Neural cell (in vitro differentiated cells): ENCODE measurements at regions not wholly inside any gene's neighbourhood (a gene's known extent, or its start where the extent isn't known, plus 50 kb on each side); places are given as distances from the start of the nearest gene placed in this dataset.

ENCODE experiments used
- H2AFZ ChIP-seq: fragments of 200-600, 300-800 bp; sonication (generic), shearing (Covaris generic); 2 replicates; pipeline ENCODE4 v1.6.0; 2014; ENCODE audit warnings: low read depth, mild to moderate bottlenecking, antibody characterized with exemption, low read length, moderate library complexity
- H3F3A ChIP-seq: fragments of 200-600 bp; shearing (Covaris generic); 2 replicates; pipeline ENCODE4 v1.6.1; 2016; ENCODE audit warnings: mild to moderate bottlenecking, moderate library complexity, mixed read lengths, antibody characterized with exemption, low read length; ENCODE audit not compliant: insufficient read depth, poor library complexity, severe bottlenecking
- H3K27ac ChIP-seq: fragments of 200-600, 300-800 bp; sonication (generic), shearing (Covaris generic); 2 replicates; pipeline ENCODE4 v1.5.1; 2014; ENCODE audit warnings: mild to moderate bottlenecking, low read length, moderate library complexity
- H3K27me3 ChIP-seq: fragments of 300-800, 200-600 bp; sonication (generic), shearing (Covaris generic); 2 replicates; pipeline ENCODE4 v1.6.0; 2014; ENCODE audit warnings: mild to moderate bottlenecking, low read depth, low read length, moderate library complexity; ENCODE audit not compliant: insufficient read depth
- H3K36me3 ChIP-seq: fragments of 300-800, 200-600 bp; sonication (generic), shearing (Covaris generic); 2 replicates; pipeline ENCODE4 v1.5.1; 2014; ENCODE audit warnings: mild to moderate bottlenecking, antibody characterized with exemption, low read length, moderate library complexity; ENCODE audit not compliant: insufficient read depth
- H3K4me2 ChIP-seq: fragments of 300-800, 200-600 bp; sonication (generic), shearing (Covaris generic); 2 replicates; pipeline ENCODE4 v1.6.0; 2014; ENCODE audit warnings: mild to moderate bottlenecking, low read length
- H3K4me3 ChIP-seq: fragments of 300-800, 200-600 bp; sonication (generic), shearing (Covaris generic); 2 replicates; pipeline ENCODE4 v1.5.1; 2014; ENCODE audit warnings: mild to moderate bottlenecking, low read length, moderate library complexity
- H3K79me2 ChIP-seq: fragments of 200-600 bp; shearing (Covaris generic); replicated peaks from 2 replicates; pipeline ENCODE4 v1.6.0; 2014; ENCODE audit warnings: mild to moderate bottlenecking, low read length, moderate library complexity; ENCODE audit not compliant: insufficient read depth
- H3K9ac ChIP-seq: fragments of 300-800, 200-600 bp; sonication (generic), shearing (Covaris generic); 2 replicates; pipeline ENCODE4 v1.6.1; 2016; ENCODE audit warnings: mild to moderate bottlenecking, low read length, mixed read lengths
- H3K9me2 ChIP-seq: fragments of 200-600 bp; shearing (Covaris generic); 2 replicates; pipeline ENCODE4 v1.6.1; 2016; ENCODE audit warnings: mild to moderate bottlenecking, low read length, mixed read lengths; ENCODE audit not compliant: insufficient read depth
- H3K9me3 ChIP-seq: fragments of 200-600, 300-800 bp; sonication (generic), shearing (Covaris generic); 2 replicates; pipeline ENCODE4 v1.6.1; 2016; ENCODE audit warnings: mild to moderate bottlenecking, mixed run types, low read length, moderate library complexity, mixed read lengths
- H4K20me1 ChIP-seq: fragments of 200-600 bp; shearing (Covaris generic); 2 replicates; pipeline ENCODE4 v1.6.1; 2016; ENCODE audit warnings: mild to moderate bottlenecking, mixed run types; ENCODE audit not compliant: insufficient read depth
- EP300 ChIP-seq: fragments of 450-650 bp; conservative IDR thresholded peaks from 2 replicates; pipeline ENCODE4 v1.6.1; 2014; ENCODE audit warnings: antibody characterized with exemption, mild to moderate bottlenecking, moderate library complexity; ENCODE audit not compliant: poor library complexity, severe bottlenecking
- EZH2 ChIP-seq: fragments of 200-600, 300-800 bp; shearing (Covaris generic), sonication (generic); IDR thresholded peaks from 2 replicates; pipeline ENCODE4 v1.6.1; 2014; ENCODE audit warnings: antibody characterized with exemption, low read length, borderline replicate concordance, mild to moderate bottlenecking; ENCODE audit not compliant: insufficient read depth, poor library complexity, severe bottlenecking
- MXI1 ChIP-seq: fragments of 450-650 bp; conservative IDR thresholded peaks from 2 replicates; pipeline ENCODE4 v1.6.1; 2014; ENCODE audit warnings: antibody characterized with exemption, mild to moderate bottlenecking; ENCODE audit not compliant: poor library complexity, severe bottlenecking
- POLR2AphosphoS5 ChIP-seq: IDR thresholded peaks from 2 replicates; pipeline ENCODE4 v1.6.1; 2012
- RAD21 ChIP-seq: fragments of 450-650 bp; conservative IDR thresholded peaks from 2 replicates; pipeline ENCODE4 v1.6.1; 2014; ENCODE audit warnings: antibody characterized with exemption, mild to moderate bottlenecking, moderate library complexity
- SMC3 ChIP-seq: fragments of 450-650 bp; conservative IDR thresholded peaks from 2 replicates; pipeline ENCODE4 v1.6.1; 2014; ENCODE audit warnings: antibody characterized with exemption, mild to moderate bottlenecking, moderate library complexity; ENCODE audit not compliant: poor library complexity
- TAF1 ChIP-seq: IDR thresholded peaks from 2 replicates; pipeline ENCODE4 v1.6.1; 2012; ENCODE audit warnings: low read depth
- TF ChIP-seq, protein P1 (sequence below): fragments of 450-650 bp; IDR thresholded peaks from 2 replicates; pipeline ENCODE4 v1.5.1; 2014; ENCODE audit warnings: antibody characterized with exemption, mild to moderate bottlenecking, moderate library complexity; ENCODE audit not compliant: poor library complexity, severe bottlenecking
- TF ChIP-seq, protein P2 (sequence below): IDR thresholded peaks from 2 replicates; pipeline ENCODE4 v1.6.1; 2012; ENCODE audit warnings: borderline replicate concordance

- Histone ChIP-seq H3K27me3 (no peaks in the 10 kb centered on the region), H2AFZ (no peak overlapping the region), H3K9me3 (no peaks in the 10 kb centered on the region), H3K4me2 (no peak overlapping the region), H3K4me3 (no peak overlapping the region), H3K27ac (no peak overlapping the region), H3F3A (no peaks in the 10 kb centered on the region), H4K20me1 (no peaks in the 10 kb centered on the region), H3K79me2 (no peaks in the 10 kb centered on the region), H3K36me3 (no peaks in the 10 kb centered on the region), H3K9ac (no peak overlapping the region), H3K9me2 (no peaks in the 10 kb centered on the region)
- TF ChIP-seq RAD21 (no peak), POLR2AphosphoS5 (no peak), MXI1 (no peak), TAF1 (no peak), SMC3 (no peak), EP300 (no peak), EZH2 (no peak)
- TF ChIP-seq, protein P1, sequence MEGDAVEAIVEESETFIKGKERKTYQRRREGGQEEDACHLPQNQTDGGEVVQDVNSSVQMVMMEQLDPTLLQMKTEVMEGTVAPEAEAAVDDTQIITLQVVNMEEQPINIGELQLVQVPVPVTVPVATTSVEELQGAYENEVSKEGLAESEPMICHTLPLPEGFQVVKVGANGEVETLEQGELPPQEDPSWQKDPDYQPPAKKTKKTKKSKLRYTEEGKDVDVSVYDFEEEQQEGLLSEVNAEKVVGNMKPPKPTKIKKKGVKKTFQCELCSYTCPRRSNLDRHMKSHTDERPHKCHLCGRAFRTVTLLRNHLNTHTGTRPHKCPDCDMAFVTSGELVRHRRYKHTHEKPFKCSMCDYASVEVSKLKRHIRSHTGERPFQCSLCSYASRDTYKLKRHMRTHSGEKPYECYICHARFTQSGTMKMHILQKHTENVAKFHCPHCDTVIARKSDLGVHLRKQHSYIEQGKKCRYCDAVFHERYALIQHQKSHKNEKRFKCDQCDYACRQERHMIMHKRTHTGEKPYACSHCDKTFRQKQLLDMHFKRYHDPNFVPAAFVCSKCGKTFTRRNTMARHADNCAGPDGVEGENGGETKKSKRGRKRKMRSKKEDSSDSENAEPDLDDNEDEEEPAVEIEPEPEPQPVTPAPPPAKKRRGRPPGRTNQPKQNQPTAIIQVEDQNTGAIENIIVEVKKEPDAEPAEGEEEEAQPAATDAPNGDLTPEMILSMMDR: no peak
- TF ChIP-seq, protein P2, sequence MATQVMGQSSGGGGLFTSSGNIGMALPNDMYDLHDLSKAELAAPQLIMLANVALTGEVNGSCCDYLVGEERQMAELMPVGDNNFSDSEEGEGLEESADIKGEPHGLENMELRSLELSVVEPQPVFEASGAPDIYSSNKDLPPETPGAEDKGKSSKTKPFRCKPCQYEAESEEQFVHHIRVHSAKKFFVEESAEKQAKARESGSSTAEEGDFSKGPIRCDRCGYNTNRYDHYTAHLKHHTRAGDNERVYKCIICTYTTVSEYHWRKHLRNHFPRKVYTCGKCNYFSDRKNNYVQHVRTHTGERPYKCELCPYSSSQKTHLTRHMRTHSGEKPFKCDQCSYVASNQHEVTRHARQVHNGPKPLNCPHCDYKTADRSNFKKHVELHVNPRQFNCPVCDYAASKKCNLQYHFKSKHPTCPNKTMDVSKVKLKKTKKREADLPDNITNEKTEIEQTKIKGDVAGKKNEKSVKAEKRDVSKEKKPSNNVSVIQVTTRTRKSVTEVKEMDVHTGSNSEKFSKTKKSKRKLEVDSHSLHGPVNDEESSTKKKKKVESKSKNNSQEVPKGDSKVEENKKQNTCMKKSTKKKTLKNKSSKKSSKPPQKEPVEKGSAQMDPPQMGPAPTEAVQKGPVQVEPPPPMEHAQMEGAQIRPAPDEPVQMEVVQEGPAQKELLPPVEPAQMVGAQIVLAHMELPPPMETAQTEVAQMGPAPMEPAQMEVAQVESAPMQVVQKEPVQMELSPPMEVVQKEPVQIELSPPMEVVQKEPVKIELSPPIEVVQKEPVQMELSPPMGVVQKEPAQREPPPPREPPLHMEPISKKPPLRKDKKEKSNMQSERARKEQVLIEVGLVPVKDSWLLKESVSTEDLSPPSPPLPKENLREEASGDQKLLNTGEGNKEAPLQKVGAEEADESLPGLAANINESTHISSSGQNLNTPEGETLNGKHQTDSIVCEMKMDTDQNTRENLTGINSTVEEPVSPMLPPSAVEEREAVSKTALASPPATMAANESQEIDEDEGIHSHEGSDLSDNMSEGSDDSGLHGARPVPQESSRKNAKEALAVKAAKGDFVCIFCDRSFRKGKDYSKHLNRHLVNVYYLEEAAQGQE: no peak
These were observed 142.9 kb downstream of the ASB1 start for GRCh38 chr2:238569507-238570195.

DNA sequence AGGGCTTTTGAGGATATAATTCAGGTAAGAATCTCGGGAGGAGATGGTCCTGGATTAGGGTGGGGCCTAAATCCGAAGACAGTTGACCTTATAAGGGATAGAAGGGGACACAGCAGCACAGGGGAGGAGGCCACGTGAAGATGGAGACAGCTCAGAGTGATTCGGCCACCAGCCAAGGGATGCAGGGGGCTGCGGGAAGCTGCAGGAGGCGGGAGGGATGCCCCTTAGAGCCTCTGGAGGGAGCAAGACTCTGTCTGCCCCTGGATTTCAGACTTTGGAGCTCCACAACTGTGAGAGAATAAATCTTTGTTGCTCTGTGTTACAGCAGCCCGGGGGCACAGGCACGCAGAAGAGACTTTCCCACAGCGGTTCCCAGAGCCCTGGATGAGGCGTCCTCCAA lies 143.7 kb downstream of the ASB1 start:
- no peaks in the 10 kb centered on the region for H3K9me2 ChIP-seq
- no peak overlapping the region for H3K9ac ChIP-seq
- no peaks in the 10 kb centered on the region for H4K20me1 ChIP-seq
- TF ChIP-seq EP300 (no peak), RAD21 (no peak), SMC3 (no peak), EZH2 (no peak), MXI1 (no peak), TAF1 (no peak)
- TF ChIP-seq, protein P1: no peak
- H3K27ac ChIP-seq: no peak overlapping the region
- no peak overlapping the region for H3K4me2 ChIP-seq
- H3K4me3 ChIP-seq: no peak overlapping the region
- H3F3A ChIP-seq: no peaks in the 10 kb centered on the region
- no peak overlapping the region for H2AFZ ChIP-seq
- no peaks in the 10 kb centered on the region for H3K79me2 ChIP-seq
- H3K9me3 ChIP-seq: no peaks in the 10 kb centered on the region
- H3K27me3 ChIP-seq: no peaks in the 10 kb centered on the region
- no peaks in the 10 kb centered on the region for H3K36me3 ChIP-seq
